HEK293 (cell line): ENCODE measurements at regions not wholly inside any gene's neighbourhood (a gene's known extent, or its start where the extent isn't known, plus 50 kb on each side); places are given as distances from the start of the nearest gene placed in this dataset.

Source experiments
- CTCF ChIA-PET: fragments of 350-600 bp; formaldehyde crosslinking; extraction: SDS; loops from one replicate; lab custom pipeline; 2021; ENCODE audit warnings: antibody characterized with exemption; lab: Yijun Ruan, JAX
- POLR2A ChIA-PET: fragments of 300-600 bp; formaldehyde crosslinking; extraction: SDS; loops from one replicate; lab custom pipeline; 2020; ENCODE audit warnings: antibody characterized with exemption, inconsistent platforms; lab: Yijun Ruan, JAX
- H3K27ac ChIP-seq: fragments of 200-500 bp; sonication (Bioruptor generic); 2 replicates; pipeline ENCODE4 v1.5.1; 2014; ENCODE audit warnings: low read depth, low read length, control low read depth, inconsistent platforms; ENCODE audit errors: extremely low read depth
- H3K36me3 ChIP-seq, 2 experiments: fragments of 200-500 bp in 1 of 2; sonication (Bioruptor generic) in 1 of 2; 1 replicate in 1 of 2; 2 replicates in 1 of 2; pipeline ENCODE4 v1.5.1; 2014 to 2017; ENCODE audit warnings: inconsistent platforms in 2 of 2, low read length in 2 of 2; ENCODE audit not compliant: control insufficient read depth in 2 of 2, insufficient read depth in 1 of 2
- H3K4me1 ChIP-seq: fragments of 200-500 bp; sonication (Bioruptor generic); 2 replicates; pipeline ENCODE4 v1.5.1; 2014; ENCODE audit warnings: mild to moderate bottlenecking, low read length, inconsistent platforms; ENCODE audit not compliant: control insufficient read depth, insufficient read depth
- H3K4me3 ChIP-seq: 2 replicates; pipeline ENCODE4 v1.5.1; 2011; ENCODE audit warnings: low read depth, mild to moderate bottlenecking, control low read depth, low read length, moderate library complexity
- H3K9me3 ChIP-seq: fragments of 200-500 bp; sonication (Bioruptor generic); 2 replicates; pipeline ENCODE4 v1.5.1; 2014; ENCODE audit warnings: low read depth, low read length, inconsistent platforms; ENCODE audit not compliant: control insufficient read depth, insufficient read depth
- BCL11B ChIP-seq: fragments of 450-650 bp; formaldehyde crosslinking; IDR thresholded peaks from 2 replicates; pipeline ENCODE4 v1.5.1; 2016; ENCODE audit warnings: low read depth, missing biosample characterization, missing genetic modification characterization
- GLI4 ChIP-seq: fragments of 450-650 bp; formaldehyde crosslinking; IDR thresholded peaks from 2 replicates; pipeline ENCODE4 v1.5.1; 2016; ENCODE audit warnings: missing biosample characterization, missing genetic modification characterization
- MEIS1 ChIP-seq: sonication (generic); formaldehyde crosslinking; IDR thresholded peaks from 2 replicates; pipeline ENCODE4 v1.8.1; 2022; ENCODE audit warnings: missing genetic modification reagents, mild to moderate bottlenecking, borderline replicate concordance
- OVOL3 ChIP-seq: fragments of 450-650 bp; formaldehyde crosslinking; IDR thresholded peaks from 2 replicates; pipeline ENCODE4 v1.5.1; 2016; ENCODE audit warnings: missing biosample characterization, missing genetic modification characterization
- RBAK ChIP-seq: fragments of 450-650 bp; formaldehyde crosslinking; IDR thresholded peaks from 2 replicates; pipeline ENCODE4 v1.5.1; 2016; ENCODE audit warnings: missing biosample characterization, missing genetic modification characterization
- REPIN1 ChIP-seq: fragments of 450-650 bp; formaldehyde crosslinking; IDR thresholded peaks from 2 replicates; pipeline ENCODE4 v1.5.1; 2017; ENCODE audit warnings: missing biosample characterization, missing genetic modification characterization, low read depth
- ZBTB21 ChIP-seq: fragments of 450-650 bp; formaldehyde crosslinking; IDR thresholded peaks from 2 replicates; pipeline ENCODE4 v1.5.1; 2017; ENCODE audit warnings: missing biosample characterization, missing genetic modification characterization
- ZFHX2 ChIP-seq: fragments of 450-650 bp; formaldehyde crosslinking; conservative IDR thresholded peaks from 2 replicates; pipeline ENCODE4 v1.5.1; 2016; ENCODE audit warnings: missing biosample characterization, missing genetic modification characterization
- ZFP37 ChIP-seq: fragments of 450-650 bp; formaldehyde crosslinking; IDR thresholded peaks from 2 replicates; pipeline ENCODE4 v1.5.1; 2016; ENCODE audit warnings: missing biosample characterization, missing genetic modification characterization
- ZNF10 ChIP-seq: fragments of 450-650 bp; formaldehyde crosslinking; IDR thresholded peaks from 2 replicates; pipeline ENCODE4 v1.5.1; 2017; ENCODE audit warnings: missing biosample characterization, missing genetic modification characterization
- ZNF112 ChIP-seq: fragments of 450-650 bp; formaldehyde crosslinking; IDR thresholded peaks from 2 replicates; pipeline ENCODE4 v1.5.0; 2017; ENCODE audit warnings: missing biosample characterization, missing genetic modification characterization
- ZNF121 ChIP-seq: fragments of 450-650 bp; formaldehyde crosslinking; IDR thresholded peaks from 2 replicates; pipeline ENCODE4 v1.5.1; 2016; ENCODE audit warnings: missing biosample characterization, missing genetic modification characterization
- ZNF155 ChIP-seq: fragments of 450-650 bp; formaldehyde crosslinking; IDR thresholded peaks from 2 replicates; pipeline ENCODE4 v1.5.1; 2016; ENCODE audit warnings: missing biosample characterization, missing genetic modification characterization
- ZNF248 ChIP-seq: fragments of 450-650 bp; formaldehyde crosslinking; IDR thresholded peaks from 2 replicates; pipeline ENCODE4 v1.5.1; 2017; ENCODE audit warnings: missing biosample characterization, missing genetic modification characterization
- ZNF292 ChIP-seq: fragments of 450-650 bp; formaldehyde crosslinking; IDR thresholded peaks from 2 replicates; pipeline ENCODE4 v1.5.1; 2016; ENCODE audit warnings: low read depth, missing biosample characterization, missing genetic modification characterization, borderline replicate concordance
- ZNF324 ChIP-seq: fragments of 450-650 bp; formaldehyde crosslinking; IDR thresholded peaks from 2 replicates; pipeline ENCODE4 v1.5.1; 2016; ENCODE audit warnings: missing biosample characterization, missing genetic modification characterization
- ZNF341 ChIP-seq: fragments of 450-650 bp; formaldehyde crosslinking; IDR thresholded peaks from 2 replicates; pipeline ENCODE4; 2016; ENCODE audit warnings: low read depth, missing biosample characterization, missing genetic modification characterization
- ZNF354C ChIP-seq: fragments of 450-650 bp; formaldehyde crosslinking; IDR thresholded peaks from 2 replicates; pipeline ENCODE4 v1.5.1; 2016; ENCODE audit warnings: missing biosample characterization, missing genetic modification characterization, low read depth, borderline replicate concordance
- ZNF391 ChIP-seq: fragments of 450-650 bp; formaldehyde crosslinking; IDR thresholded peaks from 2 replicates; pipeline ENCODE4 v1.5.1; 2016; ENCODE audit warnings: low read depth, missing biosample characterization, missing genetic modification characterization, borderline replicate concordance
- ZNF394 ChIP-seq: fragments of 450-650 bp; formaldehyde crosslinking; IDR thresholded peaks from 2 replicates; pipeline ENCODE4 v1.5.1; 2016; ENCODE audit warnings: missing biosample characterization, missing genetic modification characterization, mild to moderate bottlenecking, moderate library complexity, borderline replicate concordance
- ZNF433 ChIP-seq: fragments of 450-650 bp; formaldehyde crosslinking; IDR thresholded peaks from 2 replicates; pipeline ENCODE4 v1.5.1; 2016; ENCODE audit warnings: missing biosample characterization, missing genetic modification characterization, low read depth
- ZNF510 ChIP-seq: fragments of 450-650 bp; formaldehyde crosslinking; IDR thresholded peaks from 2 replicates; pipeline ENCODE4 v1.5.1; 2018; ENCODE audit warnings: mild to moderate bottlenecking, missing genetic modification characterization, missing biosample characterization; ENCODE audit not compliant: insufficient replicate concordance
- ZNF530 ChIP-seq: fragments of 450-650 bp; formaldehyde crosslinking; IDR thresholded peaks from 2 replicates; pipeline ENCODE4 v1.5.1; 2016; ENCODE audit warnings: low read depth, missing biosample characterization, missing genetic modification characterization
- ZNF660 ChIP-seq: fragments of 450-650 bp; IDR thresholded peaks from 2 replicates; pipeline ENCODE4 v1.5.1; 2018; ENCODE audit warnings: missing biosample characterization, mild to moderate bottlenecking, missing genetic modification characterization
- ZNF670 ChIP-seq: fragments of 450-650 bp; formaldehyde crosslinking; IDR thresholded peaks from 2 replicates; pipeline ENCODE4 v1.5.1; 2016; ENCODE audit warnings: missing biosample characterization, missing genetic modification characterization, low read depth
- ZNF747 ChIP-seq: fragments of 450-650 bp; formaldehyde crosslinking; IDR thresholded peaks from 2 replicates; pipeline ENCODE4 v1.5.1; 2016; ENCODE audit warnings: missing biosample characterization, missing genetic modification characterization
- ZNF76 ChIP-seq: fragments of 450-650 bp; formaldehyde crosslinking; IDR thresholded peaks from 2 replicates; pipeline ENCODE4; 2016; ENCODE audit warnings: low read depth, missing biosample characterization, missing genetic modification characterization, borderline replicate concordance
- ZSCAN4 ChIP-seq: fragments of 450-650 bp; formaldehyde crosslinking; IDR thresholded peaks from 2 replicates; pipeline ENCODE4 v1.5.1; 2017; ENCODE audit warnings: missing biosample characterization, missing genetic modification characterization
- TF ChIP-seq, protein P1 (sequence below): fragments of 450-650 bp; formaldehyde crosslinking; conservative IDR thresholded peaks from 2 replicates; pipeline ENCODE4 v1.5.1; 2016; ENCODE audit warnings: low read depth, missing biosample characterization, missing genetic modification characterization
- TF ChIP-seq, protein P2 (sequence below): fragments of 450-650 bp; formaldehyde crosslinking; optimal IDR thresholded peaks from 2 replicates; pipeline ENCODE3; 2016; ENCODE audit warnings: missing biosample characterization, mild to moderate bottlenecking, missing genetic modification characterization
- TF ChIP-seq, protein P3 (sequence below): fragments of 450-650 bp; formaldehyde crosslinking; IDR thresholded peaks from 2 replicates; pipeline ENCODE4 v1.5.1; 2016; ENCODE audit warnings: missing biosample characterization, missing genetic modification characterization, low read depth

DNA sequence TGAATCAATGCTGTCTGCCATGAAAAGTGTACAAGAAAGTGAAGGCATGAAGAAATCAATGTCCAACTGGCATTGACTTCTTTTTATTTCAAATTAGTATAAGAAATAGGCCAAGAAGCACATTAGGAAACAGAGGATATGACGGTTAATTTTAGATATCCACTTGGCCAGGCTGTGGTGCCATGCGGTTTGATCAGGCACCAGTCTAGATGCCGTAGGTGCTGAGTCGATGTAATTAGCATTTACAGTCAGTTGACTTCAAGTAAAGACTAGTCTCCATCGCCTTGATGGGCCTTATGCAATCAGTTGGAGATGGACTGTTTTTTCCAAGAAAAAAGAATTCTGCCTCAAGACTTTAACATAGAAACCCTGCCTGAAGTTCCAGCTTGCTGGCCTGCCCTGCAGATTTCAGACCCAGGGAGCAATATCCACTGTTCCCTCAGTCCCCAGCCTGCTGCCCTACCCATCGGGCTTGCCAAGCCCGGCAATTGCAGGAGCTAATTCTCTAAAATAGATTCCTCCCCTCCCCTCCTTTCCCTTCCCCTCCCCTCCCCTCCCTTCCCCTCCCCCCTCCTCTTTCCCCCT is 120.5 kb upstream of the PEG3 start:
- Histone ChIP-seq H3K4me3 (no peak overlapping the region), H3K27ac (no peak overlapping the region), H3K4me1 (no peaks in the 10 kb centered on the region)
- no peak for TF ChIP-seq ZNF76
- TF ChIP-seq, all 188 proteins: peak for 0
- H3K36me3 ChIP-seq, result no peaks in the 10 kb centered on the region
- POLR2A ChIA-PET, result no interaction called here
- no peaks in the 10 kb centered on the region for H3K9me3 ChIP-seq
- CTCF ChIA-PET, result interaction anchor here (0.5 kb wide), 1 partner anchor 15 kb away, joined by 3 read pairs; no protein-coding TSS in a partner anchor

DNA sequence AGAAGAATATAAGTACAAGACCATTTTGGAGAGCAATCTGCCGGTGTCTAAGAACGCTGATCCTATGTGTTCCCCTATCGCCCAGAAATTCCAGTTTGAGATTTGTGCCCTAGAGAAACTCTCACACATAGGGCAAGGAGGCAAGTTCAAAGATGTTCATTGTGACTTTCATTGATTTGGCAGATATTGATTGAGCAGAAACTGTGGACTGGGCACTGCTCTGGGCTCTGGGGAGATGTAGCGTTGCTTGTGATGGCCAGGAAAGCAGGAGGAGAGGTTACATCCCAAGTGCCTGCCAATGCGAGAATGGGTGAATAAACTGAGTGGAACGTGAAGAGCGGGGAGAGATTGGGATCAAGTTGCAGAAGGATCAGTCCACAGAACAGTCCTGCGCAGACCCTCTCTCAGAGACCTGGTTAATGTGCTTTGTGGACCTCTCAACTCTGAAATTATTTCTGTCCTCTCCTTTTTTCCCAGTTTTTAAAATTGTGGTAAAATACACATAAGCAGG is 123.9 kb upstream of the PEG3 start:
- no peaks in the 10 kb centered on the region for H3K9me3 ChIP-seq

DNA sequence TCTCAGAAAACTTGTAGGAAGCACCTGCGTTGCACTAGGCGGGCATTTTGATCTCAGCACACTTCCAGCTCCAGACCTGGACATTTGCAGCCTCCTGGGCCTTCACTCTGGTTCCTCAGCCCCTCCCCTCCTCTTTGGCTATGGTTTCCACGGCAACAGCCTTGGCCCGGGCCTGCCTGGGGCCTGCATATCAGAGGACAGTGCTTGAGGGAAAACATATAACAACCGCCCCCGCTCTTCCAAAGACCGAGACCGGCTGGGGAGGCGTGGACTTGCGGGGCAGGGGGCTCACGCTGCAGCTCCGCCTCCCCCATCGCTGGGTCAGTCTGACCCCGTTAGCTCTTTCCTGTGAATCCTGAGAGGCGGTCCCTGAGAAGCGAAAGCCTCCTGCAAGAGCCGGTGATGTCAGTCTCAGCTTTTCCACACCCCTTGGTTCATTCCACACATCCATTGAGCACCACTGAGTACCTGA is 125.7 kb upstream of the PEG3 start:
- ChIA-PET CTCF (no interaction called here), POLR2A (no interaction called here)
- no peaks in the 10 kb centered on the region for H3K36me3 ChIP-seq
- no peak overlapping the region for H3K27ac ChIP-seq
- no peak overlapping the region for H3K4me3 ChIP-seq
- H3K9me3 ChIP-seq, result no peaks in the 10 kb centered on the region; the same call in 1 of the 2 replicates
- no peaks in the 10 kb centered on the region for H3K4me1 ChIP-seq
- TF ChIP-seq OVOL3 (no peak), ZNF747 (tag by site-specific recombination) (no peak), ZNF155 (tag by site-specific recombination) (no peak), REPIN1 (no peak), ZNF670 (no peak), ZNF10 (tag by site-specific recombination) (no peak), ZFHX2 (tag by site-specific recombination) (no peak), MEIS1 (CRISPR knock-in tag) (no peak), GLI4 (tag by site-specific recombination) (no peak), ZSCAN4 (tag by site-specific recombination) (no peak), ZBTB21 (tag by site-specific recombination) (no peak), RBAK (tag by site-specific recombination) (no peak)
- TF ChIP-seq, protein P1, sequence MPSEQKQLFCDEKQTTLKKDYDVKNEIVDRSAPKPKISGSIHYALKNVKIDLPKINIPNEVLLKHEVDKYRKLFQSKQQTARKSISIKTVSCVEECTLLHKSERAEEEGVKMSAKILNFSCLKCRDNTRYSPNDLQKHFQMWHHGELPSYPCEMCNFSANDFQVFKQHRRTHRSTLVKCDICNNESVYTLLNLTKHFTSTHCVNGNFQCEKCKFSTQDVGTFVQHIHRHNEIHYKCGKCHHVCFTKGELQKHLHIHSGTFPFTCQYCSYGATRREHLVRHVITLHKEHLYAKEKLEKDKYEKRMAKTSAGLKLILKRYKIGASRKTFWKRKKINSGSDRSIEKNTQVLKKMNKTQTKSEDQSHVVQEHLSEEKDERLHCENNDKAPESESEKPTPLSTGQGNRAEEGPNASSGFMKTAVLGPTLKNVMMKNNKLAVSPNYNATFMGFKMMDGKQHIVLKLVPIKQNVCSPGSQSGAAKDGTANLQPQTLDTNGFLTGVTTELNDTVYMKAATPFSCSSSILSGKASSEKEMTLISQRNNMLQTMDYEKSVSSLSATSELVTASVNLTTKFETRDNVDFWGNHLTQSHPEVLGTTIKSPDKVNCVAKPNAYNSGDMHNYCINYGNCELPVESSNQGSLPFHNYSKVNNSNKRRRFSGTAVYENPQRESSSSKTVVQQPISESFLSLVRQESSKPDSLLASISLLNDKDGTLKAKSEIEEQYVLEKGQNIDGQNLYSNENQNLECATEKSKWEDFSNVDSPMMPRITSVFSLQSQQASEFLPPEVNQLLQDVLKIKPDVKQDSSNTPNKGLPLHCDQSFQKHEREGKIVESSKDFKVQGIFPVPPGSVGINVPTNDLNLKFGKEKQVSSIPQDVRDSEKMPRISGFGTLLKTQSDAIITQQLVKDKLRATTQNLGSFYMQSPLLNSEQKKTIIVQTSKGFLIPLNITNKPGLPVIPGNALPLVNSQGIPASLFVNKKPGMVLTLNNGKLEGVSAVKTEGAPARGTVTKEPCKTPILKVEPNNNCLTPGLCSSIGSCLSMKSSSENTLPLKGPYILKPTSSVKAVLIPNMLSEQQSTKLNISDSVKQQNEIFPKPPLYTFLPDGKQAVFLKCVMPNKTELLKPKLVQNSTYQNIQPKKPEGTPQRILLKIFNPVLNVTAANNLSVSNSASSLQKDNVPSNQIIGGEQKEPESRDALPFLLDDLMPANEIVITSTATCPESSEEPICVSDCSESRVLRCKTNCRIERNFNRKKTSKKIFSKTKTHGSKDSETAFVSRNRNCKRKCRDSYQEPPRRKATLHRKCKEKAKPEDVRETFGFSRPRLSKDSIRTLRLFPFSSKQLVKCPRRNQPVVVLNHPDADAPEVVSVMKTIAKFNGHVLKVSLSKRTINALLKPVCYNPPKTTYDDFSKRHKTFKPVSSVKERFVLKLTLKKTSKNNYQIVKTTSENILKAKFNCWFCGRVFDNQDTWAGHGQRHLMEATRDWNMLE, result no peak
- TF ChIP-seq, protein P2, sequence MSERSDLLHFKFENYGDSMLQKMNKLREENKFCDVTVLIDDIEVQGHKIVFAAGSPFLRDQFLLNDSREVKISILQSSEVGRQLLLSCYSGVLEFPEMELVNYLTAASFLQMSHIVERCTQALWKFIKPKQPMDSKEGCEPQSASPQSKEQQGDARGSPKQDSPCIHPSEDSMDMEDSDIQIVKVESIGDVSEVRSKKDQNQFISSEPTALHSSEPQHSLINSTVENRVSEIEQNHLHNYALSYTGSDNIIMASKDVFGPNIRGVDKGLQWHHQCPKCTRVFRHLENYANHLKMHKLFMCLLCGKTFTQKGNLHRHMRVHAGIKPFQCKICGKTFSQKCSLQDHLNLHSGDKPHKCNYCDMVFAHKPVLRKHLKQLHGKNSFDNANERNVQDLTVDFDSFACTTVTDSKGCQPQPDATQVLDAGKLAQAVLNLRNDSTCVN (tag by site-specific recombination), result no peak

More for the DNA sequence above, 123.9 kb upstream of the PEG3 start:
- ChIA-PET POLR2A (no interaction called here), CTCF (no interaction called here)
- H3K4me3 ChIP-seq, result no peak overlapping the region
- no peaks in the 10 kb centered on the region for H3K36me3 ChIP-seq
- H3K27ac ChIP-seq, result no peak overlapping the region
- no peaks in the 10 kb centered on the region for H3K4me1 ChIP-seq
- TF ChIP-seq ZNF391 (no peak), ZNF354C (tag by site-specific recombination) (no peak), ZNF433 (tag by site-specific recombination) (no peak), ZFP37 (tag by site-specific recombination) (no peak), ZNF660 (no peak), ZNF394 (tag by site-specific recombination) (no peak), ZNF121 (tag by site-specific recombination) (no peak), RBAK (tag by site-specific recombination) (no peak), ZNF530 (tag by site-specific recombination) (no peak), ZNF341 (tag by site-specific recombination) (no peak), ZNF10 (tag by site-specific recombination) (no peak), BCL11B (tag by site-specific recombination) (no peak), ZNF112 (tag by site-specific recombination) (no peak), ZNF510 (no peak), ZNF324 (tag by site-specific recombination) (no peak), ZNF292 (tag by site-specific recombination) (no peak), ZNF248 (tag by site-specific recombination) (no peak)
- TF ChIP-seq, protein P3, sequence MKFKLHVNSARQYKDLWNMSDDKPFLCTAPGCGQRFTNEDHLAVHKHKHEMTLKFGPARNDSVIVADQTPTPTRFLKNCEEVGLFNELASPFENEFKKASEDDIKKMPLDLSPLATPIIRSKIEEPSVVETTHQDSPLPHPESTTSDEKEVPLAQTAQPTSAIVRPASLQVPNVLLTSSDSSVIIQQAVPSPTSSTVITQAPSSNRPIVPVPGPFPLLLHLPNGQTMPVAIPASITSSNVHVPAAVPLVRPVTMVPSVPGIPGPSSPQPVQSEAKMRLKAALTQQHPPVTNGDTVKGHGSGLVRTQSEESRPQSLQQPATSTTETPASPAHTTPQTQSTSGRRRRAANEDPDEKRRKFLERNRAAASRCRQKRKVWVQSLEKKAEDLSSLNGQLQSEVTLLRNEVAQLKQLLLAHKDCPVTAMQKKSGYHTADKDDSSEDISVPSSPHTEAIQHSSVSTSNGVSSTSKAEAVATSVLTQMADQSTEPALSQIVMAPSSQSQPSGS, result no peak
- TF ChIP-seq, all 188 proteins: peak for 0
